T-cell (primary cell): ENCODE measurements at regions not wholly inside any gene's neighbourhood (a gene's known extent, or its start where the extent isn't known, plus 50 kb on each side); places are given as distances from the start of the nearest gene placed in this dataset.
"Not testable (repeated sequence)": the region's sequence is repeated elsewhere in the genome, so short reads cannot be mapped to it uniquely, and the experiment has no call there.

Source experiments
- ATAC-seq, 4 experiments: fragments of 200-7000 bp in 3 of 4; fragments of 150-1000 bp in 1 of 4; cut with Tn5 transposase; replicated peaks in 1 of 4; 1 replicate in 3 of 4; 2 replicates in 1 of 4; pipeline ENCODE4 v1.10.0; 2021; ENCODE audit warnings: moderate library complexity in 3 of 4, mild to moderate bottlenecking in 2 of 4, moderate number of reproducible peaks in 1 of 4
- CTCF ChIA-PET, 2 donors: fragments of 300-600 bp; sonication (Branson Sonifier 250); formaldehyde crosslinking; loops; one replicate each; lab custom pipeline; 2022; ENCODE audit warnings: antibody characterized with exemption in 2 of 2; lab: Charles Lee
- POLR2A ChIA-PET, 2 donors: fragments of 300-600 bp; sonication (Branson Sonifier 250); formaldehyde crosslinking; loops; one replicate each; lab custom pipeline; 2022; ENCODE audit warnings: antibody characterized with exemption in 2 of 2; lab: Charles Lee
- DNase-seq, 35 experiments: peaks; one replicate each; pipeline versions ENCODE4 v3.0.0 to v3.0.0-alpha.2; 2013 to 2023
- H3K27ac ChIP-seq: one replicate; pipeline ENCODE4 v1.5.1; 2013; ENCODE audit warnings: low read length
- H3K27me3 ChIP-seq, 2 experiments: replicated peaks in 1 of 2; 1 replicate in 1 of 2; 2 replicates in 1 of 2; pipeline versions ENCODE4 v1.6.1 to v1.7.0; 2013; ENCODE audit warnings: low read length in 1 of 2, mixed read lengths in 1 of 2; ENCODE audit not compliant: control insufficient read depth in 2 of 2, insufficient read depth in 2 of 2; ENCODE audit errors: extremely low read depth in 1 of 2
- H3K36me3 ChIP-seq, 2 donors: 1 replicate in 1 of 2; 2 replicates in 1 of 2; pipeline versions ENCODE4 v1.6.1 to v1.7.0; 2013; ENCODE audit warnings: low read length in 1 of 2; ENCODE audit not compliant: control insufficient read depth in 2 of 2, insufficient read depth in 1 of 2; ENCODE audit errors: extremely low read depth in 1 of 2
- H3K4me1 ChIP-seq, 2 experiments: 1 replicate in 1 of 2; 2 replicates in 1 of 2; pipeline versions ENCODE4 v1.6.1 to v1.7.0; 2013; ENCODE audit warnings: low read length in 2 of 2, mixed read lengths in 1 of 2; ENCODE audit not compliant: insufficient read depth in 2 of 2, control insufficient read depth in 1 of 2; ENCODE audit errors: extremely low read depth in 1 of 2
- H3K4me3 ChIP-seq, 2 donors: 1 replicate in 1 of 2; 2 replicates in 1 of 2; pipeline versions ENCODE4 v1.5.1 to v1.7.0; 2013; ENCODE audit warnings: mild to moderate bottlenecking in 2 of 2, low read length in 1 of 2, moderate library complexity in 1 of 2; ENCODE audit not compliant: control insufficient read depth in 1 of 2; ENCODE audit errors: extremely low read depth in 1 of 2
- H3K9me3 ChIP-seq: 2 replicates; pipeline ENCODE4 v1.7.0; 2013
- H3K27ac Mint-ChIP-seq, 2 donors: one replicate each; pipeline ENCODE4 v1.8.0; 2020 to 2021; ENCODE audit warnings: mild to moderate bottlenecking in 2 of 2, mixed read lengths in 2 of 2
- H3K27me3 Mint-ChIP-seq, 2 donors: one replicate each; pipeline ENCODE4 v1.8.0; 2021 to 2022; ENCODE audit warnings: mixed read lengths in 2 of 2
- H3K36me3 Mint-ChIP-seq: one replicate; pipeline ENCODE4 v1.8.0; 2021; ENCODE audit warnings: mixed read lengths
- H3K4me1 Mint-ChIP-seq, 3 donors: one replicate each; pipeline ENCODE4 v1.8.0; 2020 to 2022; ENCODE audit warnings: mixed read lengths in 3 of 3, mild to moderate bottlenecking in 1 of 3
- H3K4me3 Mint-ChIP-seq, 3 donors: one replicate each; pipeline ENCODE4 v1.8.0; 2020 to 2022; ENCODE audit warnings: mild to moderate bottlenecking in 3 of 3, mixed read lengths in 3 of 3, moderate library complexity in 3 of 3
- H3K9me3 Mint-ChIP-seq, 3 donors: one replicate each; pipeline ENCODE4 v1.8.0; 2020 to 2022; ENCODE audit warnings: mixed read lengths in 3 of 3
- WGBS: methylation state at CpG from one replicate; pipeline ENCODE4 v1.1.5; 2013; ENCODE audit warnings: missing lambda C conversion rate; ENCODE audit not compliant: insufficient coverage; 5-methylcytosine and 5-hydroxymethylcytosine counted together

DNA sequence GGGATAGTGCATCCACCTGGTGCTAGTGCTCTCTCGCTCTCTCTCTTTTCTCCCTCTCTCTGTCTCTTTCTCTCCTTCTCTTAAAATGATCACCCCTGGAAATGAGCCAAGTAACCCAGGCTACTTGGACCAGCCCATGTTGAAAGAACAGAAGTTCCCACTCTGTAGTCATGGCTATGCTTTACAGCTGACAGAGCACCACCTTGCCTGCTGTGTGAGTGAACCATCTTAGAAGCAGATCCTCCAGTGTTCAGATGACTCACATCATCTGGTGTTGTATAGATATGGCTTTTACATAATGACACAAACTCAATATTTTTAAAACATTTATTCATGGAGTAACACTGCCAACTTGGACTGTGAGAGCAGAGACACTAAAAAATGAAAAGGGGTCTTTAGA is 57.7 kb upstream of the POMZP3 start:
- H3K36me3 Mint-ChIP-seq, H3K9me3 ChIP-seq, ATAC-seq, H3K27ac ChIP-seq, H3K4me1 Mint-ChIP-seq, H3K9me3 Mint-ChIP-seq, H3K4me3 Mint-ChIP-seq, H3K27me3 ChIP-seq, H3K36me3 ChIP-seq, POLR2A ChIA-PET, DNase-seq, CTCF ChIA-PET, H3K27ac Mint-ChIP-seq, H3K4me1 ChIP-seq, H3K4me3 ChIP-seq, H3K27me3 Mint-ChIP-seq: not testable (repeated sequence)
- WGBS = no CpG with 5 or more reads among the region's 1 CpG

DNA sequence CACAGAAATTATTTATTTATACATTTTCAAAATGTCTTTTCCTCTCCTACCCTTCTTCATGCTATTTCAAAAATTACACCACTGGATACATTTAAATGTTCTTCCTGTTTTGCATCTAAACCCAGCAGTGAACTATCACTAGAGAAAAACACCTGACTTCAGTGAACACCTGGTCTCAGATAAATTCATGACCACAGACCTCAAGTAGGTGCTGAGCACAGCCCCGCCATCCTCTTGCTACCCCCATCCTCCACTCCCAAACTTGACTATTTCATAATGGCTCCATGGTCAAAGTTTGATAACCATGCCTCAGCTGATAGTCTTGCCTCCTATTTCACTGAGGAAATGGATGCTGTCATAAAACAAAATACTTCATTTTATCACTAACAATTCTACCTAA is 56.6 kb upstream of the POMZP3 start:
- H3K36me3 ChIP-seq, H3K9me3 ChIP-seq, H3K4me3 Mint-ChIP-seq, H3K27ac ChIP-seq, H3K27ac Mint-ChIP-seq, POLR2A ChIA-PET, DNase-seq, CTCF ChIA-PET, H3K4me1 Mint-ChIP-seq, H3K27me3 ChIP-seq, ATAC-seq, H3K9me3 Mint-ChIP-seq, H3K4me1 ChIP-seq, H3K4me3 ChIP-seq, H3K27me3 Mint-ChIP-seq, H3K36me3 Mint-ChIP-seq: not testable (repeated sequence)
- 56% methylated on average over 1 of the region's 1 CpG for WGBS

DNA sequence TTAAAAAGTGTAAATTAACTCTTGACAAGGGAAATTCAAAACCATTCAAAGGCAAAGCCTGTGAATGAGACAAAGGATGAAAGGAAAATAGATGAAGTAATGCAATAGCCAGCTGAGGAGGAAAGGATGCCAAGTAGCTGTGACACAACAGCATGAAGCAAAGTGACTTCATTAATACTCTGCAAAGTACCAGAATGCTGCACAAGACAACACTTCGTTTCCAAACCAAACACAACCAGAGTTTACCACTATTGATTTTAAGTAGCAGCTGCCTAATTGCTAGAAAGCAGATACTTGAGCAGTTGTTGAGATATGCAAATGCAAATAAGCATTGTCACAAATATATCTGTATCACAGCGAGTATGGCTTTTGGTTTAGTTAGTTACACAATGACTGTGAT is 54.7 kb upstream of the POMZP3 start:
- H3K9me3 ChIP-seq, H3K27ac ChIP-seq, H3K27ac Mint-ChIP-seq, ATAC-seq, H3K27me3 ChIP-seq, H3K4me3 ChIP-seq, DNase-seq, H3K4me1 Mint-ChIP-seq, H3K36me3 ChIP-seq, POLR2A ChIA-PET, H3K9me3 Mint-ChIP-seq, H3K36me3 Mint-ChIP-seq, H3K4me1 ChIP-seq, H3K4me3 Mint-ChIP-seq, CTCF ChIA-PET: not testable (repeated sequence)
- no CpG with 5 or more reads among the region's 2 CpGs for WGBS
- H3K27me3 Mint-ChIP-seq = peaks cover 14 to 21% of the 10 kb centered on the region in 2 donors

DNA sequence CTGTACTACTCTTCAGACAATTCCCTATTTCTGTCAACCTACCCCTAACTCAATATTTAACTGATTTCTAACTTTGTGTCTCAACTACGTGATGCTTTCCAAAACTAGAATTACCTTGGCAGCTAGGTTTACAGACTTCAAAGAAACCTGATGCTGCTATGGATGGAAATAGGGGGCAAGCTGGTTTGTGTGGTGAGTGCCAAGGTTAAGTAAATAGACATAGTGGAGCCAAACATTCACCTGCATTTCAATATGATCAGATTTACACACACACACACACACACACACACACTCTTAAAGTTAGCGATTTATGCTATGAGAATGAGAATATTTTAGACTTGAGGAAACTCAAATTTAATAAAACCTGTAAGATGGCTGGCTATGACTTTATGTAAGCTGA is 52.1 kb upstream of the POMZP3 start:
- H3K9me3 ChIP-seq, H3K4me3 Mint-ChIP-seq, CTCF ChIA-PET, H3K36me3 ChIP-seq, H3K27ac Mint-ChIP-seq, DNase-seq, H3K27ac ChIP-seq, ATAC-seq, H3K9me3 Mint-ChIP-seq, H3K4me3 ChIP-seq, POLR2A ChIA-PET, H3K36me3 Mint-ChIP-seq, H3K4me1 ChIP-seq, H3K27me3 ChIP-seq, H3K4me1 Mint-ChIP-seq: not testable (repeated sequence)
- no CpG with 5 or more reads among the region's 2 CpGs for WGBS
- H3K27me3 Mint-ChIP-seq = peaks cover 18 to 22% of the 10 kb centered on the region in 2 donors

DNA sequence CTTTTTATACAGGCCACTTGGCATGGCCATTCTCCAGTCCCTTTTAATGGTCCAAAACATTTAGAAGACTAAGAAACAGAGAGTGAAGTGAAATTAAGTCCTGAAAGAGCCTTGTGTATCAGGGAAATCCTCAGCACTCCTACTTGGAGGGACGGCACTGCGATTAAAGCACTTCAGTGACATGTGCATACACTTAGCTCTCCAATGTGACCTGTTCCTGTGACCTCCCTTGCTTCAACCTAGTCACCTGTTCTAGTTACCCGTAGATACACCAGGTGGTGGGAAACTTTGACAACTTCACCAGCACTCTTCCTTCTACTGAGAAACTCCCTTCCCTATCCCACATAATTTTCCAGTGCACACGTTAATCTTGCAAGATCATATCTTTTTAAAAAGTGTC is 51.4 kb upstream of the POMZP3 start:
- H3K36me3 ChIP-seq, DNase-seq, H3K27ac ChIP-seq, CTCF ChIA-PET, POLR2A ChIA-PET, H3K9me3 ChIP-seq, H3K4me1 ChIP-seq, H3K4me3 Mint-ChIP-seq, H3K27me3 ChIP-seq, H3K27ac Mint-ChIP-seq, H3K4me1 Mint-ChIP-seq, H3K4me3 ChIP-seq, ATAC-seq, H3K9me3 Mint-ChIP-seq, H3K36me3 Mint-ChIP-seq: not testable (repeated sequence)
- H3K27me3 Mint-ChIP-seq = peaks cover 18 to 19% of the 10 kb centered on the region in 2 donors
- WGBS = no CpG with 5 or more reads among the region's 4 CpGs

DNA sequence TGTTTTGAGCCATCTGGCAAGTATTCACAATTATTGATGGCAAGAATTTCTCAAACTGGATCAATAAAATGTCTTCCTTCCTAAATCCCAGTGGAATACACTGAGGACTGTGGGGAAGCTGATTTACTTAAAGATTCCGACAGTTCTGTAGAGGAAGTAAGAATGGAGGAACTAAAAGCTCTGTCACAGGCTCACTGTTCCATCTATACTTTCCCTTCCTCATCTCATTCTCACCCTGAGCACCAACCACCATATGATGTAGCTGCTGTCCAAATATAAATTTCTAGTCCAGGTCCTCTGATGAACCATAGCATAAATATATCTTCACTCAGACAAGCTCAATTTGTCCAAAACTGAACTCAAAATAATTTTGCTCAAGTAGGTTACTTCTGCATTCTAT is 49.8 kb upstream of the POMZP3 start:
- H3K36me3 Mint-ChIP-seq, H3K4me3 ChIP-seq, CTCF ChIA-PET, H3K27me3 ChIP-seq, POLR2A ChIA-PET, H3K4me1 ChIP-seq, H3K27ac Mint-ChIP-seq, H3K9me3 ChIP-seq, H3K36me3 ChIP-seq, H3K4me1 Mint-ChIP-seq, ATAC-seq, H3K4me3 Mint-ChIP-seq, H3K27ac ChIP-seq, DNase-seq, H3K9me3 Mint-ChIP-seq: not testable (repeated sequence)
- peaks cover 22% of the 10 kb centered on the region in 2 donors for H3K27me3 Mint-ChIP-seq
- WGBS = no CpG with 5 or more reads among the region's 1 CpG
